AG04449 (cell line): ENCODE measurements at regions not wholly inside any gene's neighbourhood (a gene's known extent, or its start where the extent isn't known, plus 50 kb on each side); places are given as distances from the start of the nearest gene placed in this dataset.
"Not testable (repeated sequence)": the region's sequence is repeated elsewhere in the genome, so short reads cannot be mapped to it uniquely, and the experiment has no call there.

Experiments
- CTCF ChIA-PET: fragments of 350-600 bp; formaldehyde crosslinking; extraction: SDS; loops from one replicate; lab custom pipeline; 2021; ENCODE audit warnings: antibody characterized with exemption; lab: Yijun Ruan, JAX
- POLR2A ChIA-PET: fragments of 400-600, 350-600 bp; formaldehyde crosslinking; extraction: SDS; loops from one replicate; lab custom pipeline; 2020; ENCODE audit warnings: antibody characterized with exemption, inconsistent platforms; lab: Yijun Ruan, JAX
- DNase-seq: peaks from one replicate; pipeline ENCODE4 v3.0.0-alpha.2; 2010; ENCODE audit warnings: low read depth, low spot score
- H3K4me3 ChIP-seq: 2 replicates; pipeline ENCODE4 v1.5.1; 2011; ENCODE audit warnings: low read depth, mild to moderate bottlenecking, control low read depth, low read length
- TF ChIP-seq, protein P1 (sequence below): IDR thresholded peaks from one replicate; pipeline ENCODE4 v1.5.1; 2011; ENCODE audit warnings: mild to moderate bottlenecking, moderate library complexity, low read length, control low read depth, inconsistent platforms; ENCODE audit not compliant: insufficient read depth; ENCODE audit errors: missing control alignments

DNA sequence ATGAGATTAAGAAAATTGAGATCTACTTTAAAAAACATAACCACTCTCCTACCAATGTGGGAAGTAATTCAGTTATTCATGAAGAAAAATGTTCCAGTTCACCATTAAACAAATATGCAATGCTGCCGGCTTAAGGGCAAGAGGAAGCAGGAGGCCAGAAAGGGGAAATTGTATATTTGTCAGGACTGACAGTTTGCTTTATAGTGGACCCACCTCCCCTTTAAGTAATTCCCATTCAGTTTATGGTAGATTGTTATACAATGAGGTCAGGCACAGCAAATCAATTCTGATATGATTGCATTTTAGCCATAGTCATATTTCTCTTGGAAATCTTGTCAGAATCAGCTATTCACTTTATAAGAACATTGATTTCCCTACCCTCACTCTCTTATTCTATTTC is 547.8 kb downstream of the FRK start:
- H3K4me3 ChIP-seq: no peak overlapping the region
- no peak for DNase-seq
- ChIA-PET POLR2A (no interaction called here), CTCF (no interaction called here)
- TF ChIP-seq, protein P1, sequence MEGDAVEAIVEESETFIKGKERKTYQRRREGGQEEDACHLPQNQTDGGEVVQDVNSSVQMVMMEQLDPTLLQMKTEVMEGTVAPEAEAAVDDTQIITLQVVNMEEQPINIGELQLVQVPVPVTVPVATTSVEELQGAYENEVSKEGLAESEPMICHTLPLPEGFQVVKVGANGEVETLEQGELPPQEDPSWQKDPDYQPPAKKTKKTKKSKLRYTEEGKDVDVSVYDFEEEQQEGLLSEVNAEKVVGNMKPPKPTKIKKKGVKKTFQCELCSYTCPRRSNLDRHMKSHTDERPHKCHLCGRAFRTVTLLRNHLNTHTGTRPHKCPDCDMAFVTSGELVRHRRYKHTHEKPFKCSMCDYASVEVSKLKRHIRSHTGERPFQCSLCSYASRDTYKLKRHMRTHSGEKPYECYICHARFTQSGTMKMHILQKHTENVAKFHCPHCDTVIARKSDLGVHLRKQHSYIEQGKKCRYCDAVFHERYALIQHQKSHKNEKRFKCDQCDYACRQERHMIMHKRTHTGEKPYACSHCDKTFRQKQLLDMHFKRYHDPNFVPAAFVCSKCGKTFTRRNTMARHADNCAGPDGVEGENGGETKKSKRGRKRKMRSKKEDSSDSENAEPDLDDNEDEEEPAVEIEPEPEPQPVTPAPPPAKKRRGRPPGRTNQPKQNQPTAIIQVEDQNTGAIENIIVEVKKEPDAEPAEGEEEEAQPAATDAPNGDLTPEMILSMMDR: no peak

DNA sequence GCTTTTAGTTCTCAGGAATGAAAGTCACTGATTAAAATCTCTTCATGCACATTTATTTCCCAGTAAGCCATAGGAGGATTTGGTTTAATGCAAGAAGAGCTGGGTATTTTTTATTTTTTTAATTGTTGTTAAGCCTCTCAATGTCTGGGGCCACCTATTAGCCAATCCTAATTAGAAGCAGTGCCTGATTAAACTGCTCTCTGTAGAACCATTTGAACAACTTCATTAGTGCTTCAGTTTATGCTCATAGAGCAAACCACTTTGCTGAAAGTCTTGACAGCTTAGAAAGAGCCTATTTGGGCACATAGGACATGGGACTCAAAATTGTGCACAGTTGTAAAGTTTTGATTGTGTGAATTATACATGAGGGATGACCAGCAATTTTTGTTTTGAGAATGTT is 548.9 kb downstream of the FRK start:
- no peak overlapping the region for H3K4me3 ChIP-seq
- no peak for DNase-seq
- CTCF ChIA-PET: no interaction called here
- POLR2A ChIA-PET: no interaction called here
- TF ChIP-seq, protein P1: no peak

DNA sequence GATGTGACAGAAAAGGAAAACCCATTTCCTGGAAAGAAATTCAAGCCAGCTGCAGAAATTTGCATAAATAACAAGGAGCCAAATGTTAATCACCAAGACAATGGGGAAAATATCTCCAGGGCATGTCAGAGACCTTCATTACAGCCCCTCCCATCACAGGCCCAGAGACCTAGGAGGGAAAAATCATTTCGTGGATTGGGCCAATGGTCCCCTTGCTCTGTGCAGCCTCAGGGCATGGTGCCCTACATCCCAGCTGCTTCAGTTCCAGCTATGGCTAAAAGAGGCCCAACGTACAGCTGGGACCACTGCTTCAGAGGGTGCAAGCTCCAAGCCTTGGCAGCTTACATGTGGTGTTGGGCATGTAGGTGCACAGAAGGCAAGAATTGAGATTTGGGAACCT is 558.3 kb downstream of the FRK start:
- CTCF ChIA-PET, POLR2A ChIA-PET, DNase-seq, H3K4me3 ChIP-seq: not testable (repeated sequence)

DNA sequence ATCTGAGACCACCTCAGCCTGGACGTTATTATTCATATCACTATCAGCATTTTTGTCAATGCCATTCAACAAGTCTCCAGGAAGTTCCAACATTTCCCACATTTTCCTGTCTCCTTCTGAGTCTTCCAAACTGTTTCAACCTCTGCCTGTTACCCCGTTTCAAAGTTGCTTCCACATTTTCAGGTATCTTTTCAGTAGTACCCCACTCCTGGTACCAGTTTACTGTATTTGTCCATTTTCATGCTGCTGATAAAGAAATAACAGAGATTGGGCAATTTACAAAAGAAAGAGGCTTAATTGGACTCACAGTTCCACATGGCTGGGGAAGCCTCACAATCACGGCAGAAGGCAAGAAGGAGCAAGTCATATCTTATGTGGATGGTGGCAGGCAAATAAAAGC is 565.5 kb downstream of the FRK start:
- POLR2A ChIA-PET: no interaction called here
- no peak overlapping the region for H3K4me3 ChIP-seq
- no peak for DNase-seq
- TF ChIP-seq, protein P1: no peak
- CTCF ChIA-PET: no interaction called here

DNA sequence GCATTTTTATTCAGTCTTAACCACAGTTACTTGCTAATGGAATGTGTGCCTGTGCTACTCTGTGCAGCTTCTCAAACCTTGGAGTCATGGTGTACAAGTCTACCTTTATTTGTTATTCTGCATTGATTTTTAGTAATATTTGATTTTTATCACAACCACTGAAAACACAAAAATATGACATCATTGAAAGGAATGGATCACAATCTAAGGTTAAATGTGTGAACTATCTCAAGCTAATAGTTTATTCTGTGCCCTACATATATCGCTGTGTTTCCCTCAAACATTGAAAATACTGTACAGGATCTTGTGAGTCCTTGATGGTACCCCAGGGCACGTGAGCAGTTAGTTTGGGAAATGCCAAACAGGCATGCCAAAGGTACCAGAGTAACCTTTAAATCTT is 573.4 kb downstream of the FRK start:
- ChIA-PET POLR2A (no interaction called here), CTCF (no interaction called here)
- H3K4me3 ChIP-seq: no peak overlapping the region
- TF ChIP-seq, protein P1: no peak
- DNase-seq: no peak

DNA sequence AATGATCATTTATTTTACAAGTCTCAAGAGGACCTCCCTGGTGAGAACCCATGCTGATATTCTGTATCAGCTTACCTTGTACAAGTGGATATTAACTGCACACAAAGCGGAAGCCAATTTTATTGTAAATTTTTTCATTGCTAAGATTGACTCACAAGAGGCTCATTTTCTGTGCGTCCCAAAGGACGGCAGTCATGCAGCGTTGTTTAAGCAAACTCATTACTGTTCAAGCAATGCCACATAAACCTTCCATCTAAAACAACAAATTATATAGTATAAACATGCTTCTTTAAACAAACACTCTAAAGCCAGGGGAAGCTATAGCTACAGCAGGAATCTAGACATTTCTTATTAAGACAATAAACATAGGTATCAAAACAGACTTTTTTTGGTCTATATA is 575.3 kb downstream of the FRK start:
- ChIA-PET CTCF (no interaction called here), POLR2A (no interaction called here)
- H3K4me3 ChIP-seq: no peak overlapping the region
- DNase-seq: no peak
- TF ChIP-seq, protein P1: no peak

DNA sequence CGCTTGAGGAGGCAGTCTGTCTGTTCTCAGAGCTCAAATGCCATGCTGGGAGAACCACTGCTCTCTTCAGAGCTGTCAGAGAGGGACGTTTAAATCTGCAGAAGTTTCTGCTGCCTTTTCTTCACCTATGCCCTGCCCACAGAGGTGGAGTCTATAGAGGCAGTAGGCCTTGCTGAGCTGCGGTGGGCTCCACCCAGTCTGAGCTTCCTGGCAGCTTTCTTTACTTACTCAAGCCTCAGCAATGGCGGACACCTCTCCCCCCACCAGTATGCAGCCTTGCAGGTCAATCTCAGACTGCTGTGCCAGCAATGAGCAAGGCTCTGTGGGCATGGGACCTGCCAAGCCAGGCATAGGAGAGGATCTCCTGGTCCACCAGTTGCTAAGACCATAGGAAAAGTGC is 580.1 kb downstream of the FRK start:
- DNase-seq, H3K4me3 ChIP-seq, CTCF ChIA-PET, POLR2A ChIA-PET: not testable (repeated sequence)
